ENCODE measurements at regions not wholly inside any gene's neighbourhood (a gene's known extent, or its start where the extent isn't known, plus 50 kb on each side); places are given as distances from the start of the nearest gene placed in this dataset.

DNA sequence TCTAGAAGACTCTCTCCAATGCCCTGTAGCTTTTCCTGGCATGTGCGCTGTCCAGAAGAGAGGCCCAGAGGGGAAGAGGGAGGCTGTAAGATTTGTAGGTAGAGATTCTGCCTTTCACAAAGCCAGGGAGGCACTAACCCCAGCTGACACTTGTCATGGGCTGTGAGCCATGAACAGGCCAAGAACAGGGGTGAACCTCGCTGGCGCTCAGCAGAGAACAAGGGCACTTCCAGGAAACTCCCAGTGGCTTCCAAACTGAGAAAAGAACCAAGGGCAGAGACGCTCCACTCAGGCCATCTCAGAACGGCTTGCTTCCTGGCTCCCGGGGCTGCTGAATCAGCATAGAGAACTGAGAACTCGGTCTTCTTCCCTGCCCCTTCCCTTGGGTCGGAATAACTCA is 257.8 kb upstream of the ZNF32 start:
- POLR2A ChIA-PET = no interaction called here
- Histone ChIP-seq H3K4me1 (no peaks in the 10 kb centered on the region), H3K9me3 (no peaks in the 10 kb centered on the region), H3K27ac (no peak overlapping the region), H3K4me2 (no peak overlapping the region), H3K4me3 (no peak overlapping the region)
- ATAC-seq = no peak
- CTCF ChIA-PET = no interaction called here
- 42% methylated on average over 8 of the region's 8 CpGs for WGBS (ENCODE audit: missing lambda C conversion rate)
- DNase-seq (ENCODE audit: low read depth in 1 of 2, low spot score in 1 of 2) = no peak
- FAIRE-seq = no peak
- TF ChIP-seq ZSCAN20 (CRISPR knock-in tag; IDR thresholded peaks at IDR 0.05) = no peak
- peak; percentile 34 for TF ChIP-seq MAFK (IDR thresholded peaks at IDR 0.05; ENCODE audit: partially characterized antibody)

DNA sequence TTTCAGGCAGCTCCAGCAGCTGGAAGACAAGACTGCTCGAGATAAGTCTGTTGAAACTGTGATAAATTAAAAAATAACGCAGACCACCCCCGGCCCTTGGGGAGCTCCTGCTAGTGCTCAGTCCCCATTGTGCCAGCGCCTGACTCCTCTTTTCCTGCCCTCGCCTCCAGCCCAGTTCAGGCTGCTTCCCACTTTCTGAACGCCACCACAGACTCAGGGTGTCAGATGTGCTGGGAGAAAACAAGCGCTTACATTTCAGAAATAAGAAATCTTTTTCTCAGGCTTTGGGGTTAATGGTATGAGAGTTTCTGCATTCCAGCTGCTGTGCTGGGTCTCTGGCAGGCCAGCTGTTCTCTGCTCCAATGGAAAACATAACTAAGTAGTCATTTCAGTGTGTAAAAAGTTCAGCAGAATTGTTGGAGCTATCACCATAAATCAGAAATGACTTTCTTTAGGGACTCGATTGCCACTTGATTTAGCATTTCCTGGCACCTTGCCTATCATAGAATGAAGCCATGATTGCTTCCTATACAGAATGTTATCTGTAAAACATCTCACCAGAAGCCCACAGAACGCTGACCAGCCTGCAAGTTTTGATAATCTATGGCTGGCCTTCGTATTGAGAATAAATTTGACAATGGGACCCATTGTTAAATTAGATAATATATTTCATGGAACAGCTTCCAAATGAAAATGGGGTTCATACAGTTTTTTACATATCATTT is 257.0 kb upstream of the ZNF32 start:
- DNase-seq (ENCODE audit: low read depth in 1 of 2, low spot score in 1 of 2) (no peak), FAIRE-seq (no peak), ATAC-seq (no peak)
- Histone ChIP-seq H3K4me3 (no peak overlapping the region), H3K4me1 (no peaks in the 10 kb centered on the region), H3K9me3 (no peaks in the 10 kb centered on the region), H3K27ac (no peak overlapping the region), H3K4me2 (no peak overlapping the region)
- TF ChIP-seq HOXB13 (CRISPR knock-in tag; IDR thresholded peaks at IDR 0.05; ENCODE audit: low read depth) = no peak
- TF ChIP-seq BHLHE40 (IDR thresholded peaks at IDR 0.05; ENCODE audit: low read depth, low read length) = no peak
- no peak for TF ChIP-seq CHD2 (IDR thresholded peaks at IDR 0.05; ENCODE audit: low read length, partially characterized antibody)
- no peak for TF ChIP-seq SMC3 (IDR thresholded peaks at IDR 0.05)
- TF ChIP-seq, protein P1, sequence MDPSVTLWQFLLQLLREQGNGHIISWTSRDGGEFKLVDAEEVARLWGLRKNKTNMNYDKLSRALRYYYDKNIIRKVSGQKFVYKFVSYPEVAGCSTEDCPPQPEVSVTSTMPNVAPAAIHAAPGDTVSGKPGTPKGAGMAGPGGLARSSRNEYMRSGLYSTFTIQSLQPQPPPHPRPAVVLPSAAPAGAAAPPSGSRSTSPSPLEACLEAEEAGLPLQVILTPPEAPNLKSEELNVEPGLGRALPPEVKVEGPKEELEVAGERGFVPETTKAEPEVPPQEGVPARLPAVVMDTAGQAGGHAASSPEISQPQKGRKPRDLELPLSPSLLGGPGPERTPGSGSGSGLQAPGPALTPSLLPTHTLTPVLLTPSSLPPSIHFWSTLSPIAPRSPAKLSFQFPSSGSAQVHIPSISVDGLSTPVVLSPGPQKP (IDR thresholded peaks at IDR 0.05; ENCODE audit: low read depth, low read length) = no peak
- no peak for TF ChIP-seq GATA3 (IDR thresholded peaks at IDR 0.05; ENCODE audit: borderline replicate concordance)
- TF ChIP-seq, protein P2, sequence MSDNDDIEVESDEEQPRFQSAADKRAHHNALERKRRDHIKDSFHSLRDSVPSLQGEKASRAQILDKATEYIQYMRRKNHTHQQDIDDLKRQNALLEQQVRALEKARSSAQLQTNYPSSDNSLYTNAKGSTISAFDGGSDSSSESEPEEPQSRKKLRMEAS (IDR thresholded peaks at IDR 0.05) = no peak
- no peak for TF ChIP-seq HDAC2 (IDR thresholded peaks at IDR 0.05)
- TF ChIP-seq SREBF2 (IDR thresholded peaks at IDR 0.05) = no peak
- no peak for TF ChIP-seq RFX5 (IDR thresholded peaks at IDR 0.05)
- TF ChIP-seq, protein P3, sequence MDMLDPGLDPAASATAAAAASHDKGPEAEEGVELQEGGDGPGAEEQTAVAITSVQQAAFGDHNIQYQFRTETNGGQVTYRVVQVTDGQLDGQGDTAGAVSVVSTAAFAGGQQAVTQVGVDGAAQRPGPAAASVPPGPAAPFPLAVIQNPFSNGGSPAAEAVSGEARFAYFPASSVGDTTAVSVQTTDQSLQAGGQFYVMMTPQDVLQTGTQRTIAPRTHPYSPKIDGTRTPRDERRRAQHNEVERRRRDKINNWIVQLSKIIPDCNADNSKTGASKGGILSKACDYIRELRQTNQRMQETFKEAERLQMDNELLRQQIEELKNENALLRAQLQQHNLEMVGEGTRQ (IDR thresholded peaks at IDR 0.05) = no peak
- TF ChIP-seq EP300 (IDR thresholded peaks at IDR 0.05) = no peak
- no peak for TF ChIP-seq NPAS2 (CRISPR knock-in tag; IDR thresholded peaks at IDR 0.05; ENCODE audit: borderline replicate concordance)
- TF ChIP-seq ZC3H11A (IDR thresholded peaks at IDR 0.05) = no peak
- TF ChIP-seq, protein P4, sequence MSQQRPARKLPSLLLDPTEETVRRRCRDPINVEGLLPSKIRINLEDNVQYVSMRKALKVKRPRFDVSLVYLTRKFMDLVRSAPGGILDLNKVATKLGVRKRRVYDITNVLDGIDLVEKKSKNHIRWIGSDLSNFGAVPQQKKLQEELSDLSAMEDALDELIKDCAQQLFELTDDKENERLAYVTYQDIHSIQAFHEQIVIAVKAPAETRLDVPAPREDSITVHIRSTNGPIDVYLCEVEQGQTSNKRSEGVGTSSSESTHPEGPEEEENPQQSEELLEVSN (IDR thresholded peaks at IDR 0.05; ENCODE audit: borderline replicate concordance, low read depth) = no peak
- no peak for TF ChIP-seq JUN (IDR thresholded peaks at IDR 0.05)
- ChIA-PET POLR2A (no interaction called here), CTCF (interaction anchor here (1.3 kb wide), 1 partner anchor 216 kb away, joined by 3 read pairs; no protein-coding TSS in a partner anchor)
- WGBS (ENCODE audit: missing lambda C conversion rate) = 21% methylated on average over 10 of the region's 10 CpGs

DNA sequence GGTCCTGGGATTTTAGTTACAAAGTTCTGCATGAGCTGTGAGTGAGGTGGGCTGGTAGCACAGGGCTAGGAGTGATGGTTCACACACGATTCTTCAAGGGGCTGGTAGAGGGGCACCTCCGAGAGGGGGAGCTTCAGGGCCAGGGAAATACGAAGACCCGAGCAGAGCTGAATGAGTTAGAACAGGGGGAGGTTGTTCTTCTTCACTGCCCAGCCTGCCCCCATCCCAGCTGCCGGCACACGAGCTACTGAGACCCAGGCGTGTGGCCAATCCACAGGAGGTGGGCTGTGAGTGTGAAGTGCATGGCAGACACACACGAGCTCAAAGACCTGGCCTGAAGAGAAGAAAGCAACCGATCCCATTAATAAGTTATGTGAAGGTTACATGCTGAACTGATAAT is 256.2 kb upstream of the ZNF32 start:
- DNase-seq (ENCODE audit: low read depth in 1 of 2, low spot score in 1 of 2) (no peak), FAIRE-seq (no peak), ATAC-seq (no peak)
- 20% methylated on average over 9 of the region's 9 CpGs for WGBS (ENCODE audit: missing lambda C conversion rate)
- no peak overlapping the region for H3K27ac ChIP-seq
- H3K4me1 ChIP-seq = no peaks in the 10 kb centered on the region
- TF ChIP-seq RAD21 (conservative IDR thresholded peaks at IDR 0.05 in 1 of 2, IDR thresholded peaks at IDR 0.05 in 1 of 2) = no peak
- no peak for TF ChIP-seq CEBPB (IDR thresholded peaks at IDR 0.05)
- TF ChIP-seq NR3C1 (IDR thresholded peaks at IDR 0.05) = no peak
- TF ChIP-seq ZSCAN20 (CRISPR knock-in tag; IDR thresholded peaks at IDR 0.05) = no peak
- TF ChIP-seq, protein P5, sequence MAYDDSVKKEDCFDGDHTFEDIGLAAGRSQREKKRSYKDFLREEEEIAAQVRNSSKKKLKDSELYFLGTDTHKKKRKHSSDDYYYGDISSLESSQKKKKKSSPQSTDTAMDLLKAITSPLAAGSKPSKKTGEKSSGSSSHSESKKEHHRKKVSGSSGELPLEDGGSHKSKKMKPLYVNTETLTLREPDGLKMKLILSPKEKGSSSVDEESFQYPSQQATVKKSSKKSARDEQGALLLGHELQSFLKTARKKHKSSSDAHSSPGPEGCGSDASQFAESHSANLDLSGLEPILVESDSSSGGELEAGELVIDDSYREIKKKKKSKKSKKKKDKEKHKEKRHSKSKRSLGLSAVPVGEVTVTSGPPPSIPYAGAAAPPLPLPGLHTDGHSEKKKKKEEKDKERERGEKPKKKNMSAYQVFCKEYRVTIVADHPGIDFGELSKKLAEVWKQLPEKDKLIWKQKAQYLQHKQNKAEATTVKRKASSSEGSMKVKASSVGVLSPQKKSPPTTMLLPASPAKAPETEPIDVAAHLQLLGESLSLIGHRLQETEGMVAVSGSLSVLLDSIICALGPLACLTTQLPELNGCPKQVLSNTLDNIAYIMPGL (CRISPR knock-in tag; IDR thresholded peaks at IDR 0.05; ENCODE audit: borderline replicate concordance) = no peak
- no peak for TF ChIP-seq HDAC2 (IDR thresholded peaks at IDR 0.05)
- TF ChIP-seq ZNF302 (CRISPR knock-in tag; IDR thresholded peaks at IDR 0.05) = no peak
- TF ChIP-seq CBX8 (IDR thresholded peaks at IDR 0.05) = no peak
- TF ChIP-seq, protein P6, sequence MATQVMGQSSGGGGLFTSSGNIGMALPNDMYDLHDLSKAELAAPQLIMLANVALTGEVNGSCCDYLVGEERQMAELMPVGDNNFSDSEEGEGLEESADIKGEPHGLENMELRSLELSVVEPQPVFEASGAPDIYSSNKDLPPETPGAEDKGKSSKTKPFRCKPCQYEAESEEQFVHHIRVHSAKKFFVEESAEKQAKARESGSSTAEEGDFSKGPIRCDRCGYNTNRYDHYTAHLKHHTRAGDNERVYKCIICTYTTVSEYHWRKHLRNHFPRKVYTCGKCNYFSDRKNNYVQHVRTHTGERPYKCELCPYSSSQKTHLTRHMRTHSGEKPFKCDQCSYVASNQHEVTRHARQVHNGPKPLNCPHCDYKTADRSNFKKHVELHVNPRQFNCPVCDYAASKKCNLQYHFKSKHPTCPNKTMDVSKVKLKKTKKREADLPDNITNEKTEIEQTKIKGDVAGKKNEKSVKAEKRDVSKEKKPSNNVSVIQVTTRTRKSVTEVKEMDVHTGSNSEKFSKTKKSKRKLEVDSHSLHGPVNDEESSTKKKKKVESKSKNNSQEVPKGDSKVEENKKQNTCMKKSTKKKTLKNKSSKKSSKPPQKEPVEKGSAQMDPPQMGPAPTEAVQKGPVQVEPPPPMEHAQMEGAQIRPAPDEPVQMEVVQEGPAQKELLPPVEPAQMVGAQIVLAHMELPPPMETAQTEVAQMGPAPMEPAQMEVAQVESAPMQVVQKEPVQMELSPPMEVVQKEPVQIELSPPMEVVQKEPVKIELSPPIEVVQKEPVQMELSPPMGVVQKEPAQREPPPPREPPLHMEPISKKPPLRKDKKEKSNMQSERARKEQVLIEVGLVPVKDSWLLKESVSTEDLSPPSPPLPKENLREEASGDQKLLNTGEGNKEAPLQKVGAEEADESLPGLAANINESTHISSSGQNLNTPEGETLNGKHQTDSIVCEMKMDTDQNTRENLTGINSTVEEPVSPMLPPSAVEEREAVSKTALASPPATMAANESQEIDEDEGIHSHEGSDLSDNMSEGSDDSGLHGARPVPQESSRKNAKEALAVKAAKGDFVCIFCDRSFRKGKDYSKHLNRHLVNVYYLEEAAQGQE (IDR thresholded peaks at IDR 0.05) = no peak
- TF ChIP-seq KDM1A (IDR thresholded peaks at IDR 0.05; ENCODE audit: low read depth) = no peak
- ChIA-PET CTCF (interaction anchor here (1.3 kb wide), 1 partner anchor 215 kb away, joined by 3 read pairs; no protein-coding TSS in a partner anchor), POLR2A (no interaction called here)
- H3K9me3 ChIP-seq = no peaks in the 10 kb centered on the region
- no peak overlapping the region for H3K4me3 ChIP-seq
- H3K4me2 ChIP-seq = no peak overlapping the region
